Peyer's patch (tissue), 4 donors: ENCODE measurements at regions not wholly inside any gene's neighbourhood (a gene's known extent, or its start where the extent isn't known, plus 50 kb on each side); places are given as distances from the start of the nearest gene placed in this dataset.

Experiments used
- CTCF ChIP-seq, 6 experiments: fragments of 450-650 bp in 4 of 6; fragments of 200-600 bp in 2 of 6; sonication (generic) in 1 of 6; IDR thresholded peaks; one replicate each; pipeline ENCODE4 v1.5.1; 2017 to 2019; ENCODE audit warnings: antibody characterized with exemption in 6 of 6, mild to moderate bottlenecking in 3 of 6, moderate library complexity in 1 of 6
- POLR2A ChIP-seq, 2 donors: fragments of 450-650 bp; IDR thresholded peaks; one replicate each; pipeline ENCODE4 v1.5.1; 2017; ENCODE audit warnings: antibody characterized with exemption in 2 of 2, mild to moderate bottlenecking in 2 of 2, moderate library complexity in 2 of 2

GRCh38 chr10:4068629-4069028 lies 283.6 kb upstream of the KLF6 start:
- TF ChIP-seq CTCF (IDR thresholded peaks at IDR 0.05) (no peak), POLR2A (IDR thresholded peaks at IDR 0.05) (no peak)
